KG1 (cell line): ENCODE measurements at regions not wholly inside any gene's neighbourhood (a gene's known extent, or its start where the extent isn't known, plus 50 kb on each side); places are given as distances from the start of the nearest gene placed in this dataset.
"Not testable (repeated sequence)": the region's sequence is repeated elsewhere in the genome, so short reads cannot be mapped to it uniquely, and the experiment has no call there.

Experiments
- DNase-seq: peaks from one replicate; lab custom pipeline; 2025; lab: John Stamatoyannopoulos, UW

DNA sequence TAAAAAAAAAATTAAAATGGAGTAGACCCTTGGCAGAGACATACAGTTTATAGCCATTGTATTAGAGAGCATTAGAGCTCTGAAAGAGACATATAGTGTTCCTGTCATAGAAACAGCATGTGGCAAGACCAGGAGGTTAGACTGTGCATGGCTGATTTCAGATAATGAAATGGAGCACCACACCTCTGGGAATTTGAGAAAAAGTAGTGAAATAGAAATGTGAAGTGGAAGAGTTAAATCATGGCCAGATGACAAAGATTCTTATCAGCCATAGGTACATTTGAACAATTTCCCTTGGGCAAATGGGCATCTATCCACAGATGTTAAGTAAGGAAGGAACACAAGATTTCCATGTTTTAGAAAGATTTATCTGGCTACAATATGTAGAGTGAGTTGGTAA lies 1083.1 kb downstream of the PLA2G4A start:
- no peak for DNase-seq

DNA sequence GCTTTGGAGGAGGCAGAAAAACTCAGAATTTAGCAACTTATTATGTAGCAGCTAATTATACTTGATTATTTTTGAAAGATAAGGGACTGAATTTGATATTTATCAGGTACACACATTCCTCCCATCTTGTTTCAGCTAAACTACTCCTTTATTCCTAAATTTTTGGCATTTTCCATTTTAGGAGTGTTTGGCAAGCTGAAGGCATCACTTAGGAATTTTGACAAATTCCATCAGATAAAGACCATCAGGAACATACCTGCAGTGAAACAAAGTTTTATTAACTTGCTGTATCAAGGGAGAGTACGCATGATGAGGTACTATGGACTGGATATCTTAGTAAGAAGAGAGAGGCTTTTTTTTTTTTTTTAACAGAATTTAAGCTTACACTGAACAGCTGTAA lies 1092.2 kb downstream of the PLA2G4A start:
- no peak for DNase-seq

- no peak for DNase-seq
Measured at GRCh38 chr1:187921426-187921825, 1092.7 kb downstream of the PLA2G4A start.

DNA sequence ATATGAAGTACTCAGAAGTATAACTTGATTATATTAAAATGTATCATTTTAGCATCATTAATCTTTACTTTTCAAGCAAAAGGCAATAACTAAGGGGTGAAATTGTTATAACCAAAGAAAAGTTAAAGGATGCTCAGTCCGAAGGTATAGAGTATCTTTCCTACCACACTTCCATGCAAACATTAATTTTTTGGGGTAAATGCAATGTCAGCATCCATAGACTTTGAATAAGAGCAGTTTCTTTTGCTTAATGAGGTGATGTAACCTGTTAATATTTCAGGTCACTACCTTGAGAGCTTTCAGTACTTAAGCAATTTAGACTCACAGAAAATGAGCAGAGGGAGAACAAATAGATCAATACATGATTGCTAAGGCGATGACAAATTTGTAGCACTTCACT lies 1093.5 kb downstream of the PLA2G4A start:
- DNase-seq = no peak

DNA sequence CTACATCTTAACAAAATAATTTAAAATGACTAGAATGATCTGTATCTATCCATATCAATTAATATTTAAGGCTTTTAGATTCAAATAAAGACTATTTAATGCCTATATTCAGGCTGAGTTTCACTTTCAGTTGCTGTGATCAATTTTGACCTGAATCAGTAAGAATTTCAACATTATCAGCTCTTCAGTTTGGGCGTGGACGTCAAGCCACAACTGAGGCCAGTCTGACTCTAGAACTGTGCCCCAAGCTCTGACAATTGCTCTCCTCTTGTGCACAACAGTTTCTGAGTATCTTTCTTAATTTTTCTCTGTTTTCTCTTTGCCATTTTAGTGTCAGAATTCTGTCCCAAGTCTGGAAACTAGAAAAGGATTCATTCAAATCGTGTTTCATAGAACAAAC lies 1095.5 kb downstream of the PLA2G4A start:
- DNase-seq = no peak

GRCh38 chr1:187928288-187928687 lies 1099.5 kb downstream of the PLA2G4A start:
- no peak for DNase-seq

GRCh38 chr1:187928696-187929095 lies 1099.9 kb downstream of the PLA2G4A start:
- DNase-seq = no peak

- DNase-seq = no peak
Measured at GRCh38 chr1:187931776-187932175, 1103.0 kb downstream of the PLA2G4A start.

- no peak for DNase-seq
Measured at GRCh38 chr1:187933562-187934419, 1105.0 kb downstream of the PLA2G4A start.

GRCh38 chr1:187936667-187937066 lies 1107.9 kb downstream of the PLA2G4A start:
- no peak for DNase-seq

- no peak for DNase-seq
Measured at GRCh38 chr1:187938092-187938491, 1109.3 kb downstream of the PLA2G4A start.

DNA sequence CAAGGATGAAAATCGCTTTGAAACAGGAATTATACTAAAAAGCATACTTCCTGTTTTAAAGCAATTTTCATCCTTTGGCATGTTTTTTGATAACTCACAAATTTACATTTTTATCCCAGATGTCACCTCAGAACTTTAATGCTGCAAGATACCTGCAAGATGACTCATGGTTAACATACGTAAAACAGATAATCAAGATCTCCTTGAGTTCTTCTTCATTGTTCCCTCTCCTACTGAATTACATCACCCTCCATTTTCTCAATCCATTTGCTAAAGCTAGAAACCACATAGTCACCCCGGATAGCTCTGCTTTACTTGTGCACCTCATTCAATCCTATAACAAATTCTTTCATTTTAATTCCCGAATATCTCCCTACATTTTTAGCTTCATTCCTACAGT lies 1114.2 kb downstream of the PLA2G4A start:
- DNase-seq = no peak

DNA sequence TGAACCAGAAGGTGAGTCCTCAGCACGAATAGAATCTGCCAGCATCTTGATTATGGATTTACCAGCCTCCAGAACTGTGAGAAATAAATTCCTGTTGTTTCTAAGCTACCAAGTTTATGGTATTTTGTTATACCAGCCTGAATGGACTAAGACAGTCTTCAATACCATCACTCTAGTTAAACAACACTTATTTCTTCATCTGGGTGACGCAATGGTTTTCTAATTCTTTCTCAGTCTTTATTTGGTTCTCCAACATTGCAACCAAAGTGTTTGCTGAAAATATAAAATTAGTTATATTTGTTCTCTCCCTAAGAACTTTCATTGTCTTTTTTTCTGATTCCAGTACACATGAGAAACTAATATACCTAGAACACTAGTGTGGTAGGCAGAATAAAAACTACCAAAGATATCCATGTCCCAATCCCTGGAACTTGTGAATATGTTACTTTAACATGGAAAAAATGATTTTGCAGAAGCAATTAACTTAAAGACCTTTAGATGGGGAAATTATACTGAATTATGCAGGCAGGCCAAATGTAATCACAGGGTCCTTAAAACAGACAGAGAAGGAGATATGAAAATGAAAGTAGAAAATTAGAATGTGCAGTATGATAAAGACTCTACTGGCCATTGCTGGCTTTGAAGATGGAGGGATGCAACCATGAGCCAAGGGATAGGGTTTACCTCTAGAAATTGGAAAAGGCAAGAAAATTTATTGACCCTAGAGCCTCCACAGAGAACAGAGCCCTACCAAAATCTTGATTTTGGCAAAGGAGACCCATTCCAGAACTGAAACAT lies 1115.1 kb downstream of the PLA2G4A start:
- no peak for DNase-seq

- not testable (repeated sequence) for DNase-seq
Measured at GRCh38 chr1:187946661-187947060, 1117.9 kb downstream of the PLA2G4A start.

DNA sequence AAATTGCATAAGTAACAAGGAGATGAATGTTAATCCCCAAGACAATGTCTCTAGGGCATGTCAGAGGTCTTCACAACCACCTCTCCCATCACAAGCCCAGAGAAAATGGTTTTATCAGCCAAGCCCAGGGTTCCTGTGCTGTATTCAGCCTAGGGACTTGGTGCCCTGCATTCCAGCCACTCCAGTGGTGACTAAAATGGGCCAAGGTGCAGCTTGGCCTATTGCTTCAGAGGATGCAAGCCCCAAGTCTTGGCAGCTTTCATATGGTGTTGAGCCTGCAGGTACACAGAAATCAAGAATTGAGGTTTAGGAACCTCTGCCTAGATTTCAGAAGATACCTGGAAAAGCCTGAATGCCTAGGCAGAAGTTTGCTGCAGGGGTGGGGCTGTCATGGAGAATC lies 1118.6 kb downstream of the PLA2G4A start:
- DNase-seq = no peak

DNA sequence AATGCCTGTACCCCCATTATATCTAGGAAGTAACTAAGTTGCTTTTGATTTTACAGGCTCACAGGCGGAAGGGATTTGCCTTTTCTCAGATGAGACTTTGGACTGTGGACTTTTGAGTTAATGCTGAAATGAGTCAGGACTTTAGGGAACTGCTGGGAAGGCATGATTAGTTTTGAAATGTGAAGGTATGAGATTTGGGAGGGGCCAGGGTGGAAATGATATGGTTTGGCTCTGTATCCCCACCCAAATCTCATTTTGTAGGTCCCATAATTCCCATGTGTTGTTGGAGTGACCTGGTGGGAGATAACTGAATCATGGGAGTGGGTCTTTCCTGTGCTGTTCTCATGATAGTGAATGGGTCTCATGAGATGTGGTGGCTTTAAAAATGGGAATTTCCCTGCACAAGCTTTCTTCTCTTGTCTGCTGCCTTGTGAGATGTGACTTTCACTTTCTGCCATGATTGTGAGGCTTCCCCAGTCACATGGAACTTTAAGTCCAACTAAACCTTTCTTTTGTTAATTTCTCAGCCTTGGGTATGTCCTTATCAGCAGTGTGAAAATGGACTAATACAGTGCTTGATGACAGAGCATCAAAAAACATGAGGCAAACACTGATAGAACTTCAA lies 1119.5 kb downstream of the PLA2G4A start:
- no peak for DNase-seq

DNA sequence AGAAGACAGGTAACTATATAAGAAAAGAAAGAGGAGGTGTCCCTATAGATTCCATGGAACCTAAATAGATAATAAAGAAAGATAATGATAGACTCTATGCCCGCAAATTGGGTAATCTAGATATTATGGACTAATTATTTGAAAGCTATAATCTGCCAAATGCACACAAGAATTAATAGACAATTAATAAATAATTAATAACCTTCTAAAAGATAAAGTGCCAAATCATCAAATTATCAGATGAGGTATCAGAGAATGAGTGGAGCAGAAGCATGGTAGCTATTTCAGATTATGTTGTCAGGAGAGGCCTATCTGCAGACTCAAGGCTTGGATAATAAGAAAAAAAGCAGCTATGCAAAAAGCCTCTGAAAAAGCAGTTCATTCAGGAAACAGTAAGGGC lies 1120.8 kb downstream of the PLA2G4A start:
- DNase-seq = no peak

- no peak for DNase-seq
Measured at GRCh38 chr1:187951817-187952216, 1123.1 kb downstream of the PLA2G4A start.

DNA sequence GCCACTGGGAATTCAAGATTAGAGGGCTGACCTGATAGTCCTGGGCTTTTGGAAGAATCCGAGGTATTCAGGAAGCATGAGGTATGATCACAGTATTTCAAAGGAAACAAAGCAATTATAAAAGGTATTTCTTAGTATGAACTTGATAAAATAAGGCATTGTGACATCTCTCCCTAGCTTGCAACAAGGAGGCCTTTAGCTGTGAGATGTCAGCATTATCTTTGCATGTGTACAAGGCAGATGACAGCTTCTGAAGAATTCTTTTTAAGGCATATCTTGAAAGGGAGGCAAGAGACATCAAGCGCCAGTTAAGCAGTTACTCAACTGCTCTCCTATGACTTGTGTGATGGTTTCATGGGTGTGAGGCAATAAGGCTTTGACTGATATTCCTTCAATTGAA lies 1123.7 kb downstream of the PLA2G4A start:
- DNase-seq = no peak

DNA sequence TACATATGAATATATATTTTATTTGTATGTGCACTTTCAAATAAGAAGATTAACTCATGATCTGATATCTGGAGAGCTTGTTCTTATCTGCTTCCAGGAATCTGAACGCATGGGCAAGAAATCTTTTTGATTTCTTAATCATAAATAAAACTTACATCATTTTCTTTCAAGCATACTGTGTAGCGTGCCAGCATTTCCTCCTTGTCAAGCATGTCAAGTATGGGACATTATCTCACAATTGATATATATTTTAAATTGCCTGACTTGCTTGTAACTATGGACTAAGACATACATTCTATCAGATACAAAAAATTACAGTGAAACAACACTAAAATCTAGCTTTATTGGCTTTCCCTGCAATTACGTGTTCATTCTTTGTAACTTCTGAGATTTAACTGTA lies 1128.2 kb downstream of the PLA2G4A start:
- no peak for DNase-seq

GRCh38 chr1:187958207-187958606 lies 1129.5 kb downstream of the PLA2G4A start:
- DNase-seq = no peak

DNA sequence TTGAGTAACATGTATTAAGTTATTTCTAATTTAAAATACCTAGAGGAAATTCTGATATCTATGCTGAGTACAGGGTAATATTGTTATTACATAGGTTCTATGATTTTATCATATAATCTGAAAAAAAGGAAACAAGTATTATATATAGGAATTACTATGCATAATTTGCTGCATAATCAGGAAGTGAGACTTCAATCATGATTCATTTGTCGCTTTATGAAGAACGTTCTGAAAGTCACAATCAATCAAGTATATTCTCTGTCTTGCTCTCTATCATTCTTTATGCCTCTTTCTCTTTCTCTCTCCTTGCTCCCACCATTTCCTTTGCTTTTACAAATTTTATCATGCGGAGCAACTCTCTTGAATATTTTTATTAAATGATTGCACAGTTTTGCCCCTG lies 1130.3 kb downstream of the PLA2G4A start:
- no peak for DNase-seq

- no peak for DNase-seq
Measured at GRCh38 chr1:187960125-187960638, 1131.4 kb downstream of the PLA2G4A start.
